HUES48 (cell line): ENCODE measurements at regions not wholly inside any gene's neighbourhood (a gene's known extent, or its start where the extent isn't known, plus 50 kb on each side); places are given as distances from the start of the nearest gene placed in this dataset.

Source experiments
- H3K27ac ChIP-seq: one replicate; pipeline ENCODE4 v1.7.0; 2013; ENCODE audit warnings: low read depth, low read length, inconsistent platforms
- H3K27me3 ChIP-seq: 2 replicates; pipeline ENCODE4 v1.6.1; 2013; ENCODE audit warnings: mild to moderate bottlenecking, low read length; ENCODE audit not compliant: control insufficient read depth, insufficient read depth
- H3K36me3 ChIP-seq: 2 replicates; pipeline ENCODE4 v1.6.1; 2013; ENCODE audit warnings: low read length; ENCODE audit not compliant: control insufficient read depth, insufficient read depth
- H3K4me1 ChIP-seq: 2 replicates; pipeline ENCODE4 v1.6.1; 2013; ENCODE audit warnings: mild to moderate bottlenecking, low read length; ENCODE audit not compliant: control insufficient read depth, insufficient read depth
- H3K4me3 ChIP-seq: 2 replicates; pipeline ENCODE4 v1.5.1; 2013; ENCODE audit warnings: mild to moderate bottlenecking, low read depth, low read length
- H3K9ac ChIP-seq: 2 replicates; pipeline ENCODE4 v1.6.1; 2013; ENCODE audit warnings: mild to moderate bottlenecking, low read depth, low read length, moderate library complexity
- H3K9me3 ChIP-seq: 2 replicates; pipeline ENCODE4 v1.6.1; 2013; ENCODE audit warnings: low read length; ENCODE audit not compliant: control insufficient read depth, insufficient read depth

GRCh38 chr12:118645219-118645618 is 268.9 kb downstream of the SUDS3 start:
- H3K4me1 ChIP-seq, result no peaks in the 10 kb centered on the region
- no peak overlapping the region for H3K27ac ChIP-seq
- H3K27me3 ChIP-seq, result no peaks in the 10 kb centered on the region; the same call in 1 of the 2 replicates
- H3K4me3 ChIP-seq, result no peak overlapping the region
- no peak overlapping the region for H3K9ac ChIP-seq
- H3K36me3 ChIP-seq, result no peaks in the 10 kb centered on the region
- H3K9me3 ChIP-seq, result no peaks in the 10 kb centered on the region

DNA sequence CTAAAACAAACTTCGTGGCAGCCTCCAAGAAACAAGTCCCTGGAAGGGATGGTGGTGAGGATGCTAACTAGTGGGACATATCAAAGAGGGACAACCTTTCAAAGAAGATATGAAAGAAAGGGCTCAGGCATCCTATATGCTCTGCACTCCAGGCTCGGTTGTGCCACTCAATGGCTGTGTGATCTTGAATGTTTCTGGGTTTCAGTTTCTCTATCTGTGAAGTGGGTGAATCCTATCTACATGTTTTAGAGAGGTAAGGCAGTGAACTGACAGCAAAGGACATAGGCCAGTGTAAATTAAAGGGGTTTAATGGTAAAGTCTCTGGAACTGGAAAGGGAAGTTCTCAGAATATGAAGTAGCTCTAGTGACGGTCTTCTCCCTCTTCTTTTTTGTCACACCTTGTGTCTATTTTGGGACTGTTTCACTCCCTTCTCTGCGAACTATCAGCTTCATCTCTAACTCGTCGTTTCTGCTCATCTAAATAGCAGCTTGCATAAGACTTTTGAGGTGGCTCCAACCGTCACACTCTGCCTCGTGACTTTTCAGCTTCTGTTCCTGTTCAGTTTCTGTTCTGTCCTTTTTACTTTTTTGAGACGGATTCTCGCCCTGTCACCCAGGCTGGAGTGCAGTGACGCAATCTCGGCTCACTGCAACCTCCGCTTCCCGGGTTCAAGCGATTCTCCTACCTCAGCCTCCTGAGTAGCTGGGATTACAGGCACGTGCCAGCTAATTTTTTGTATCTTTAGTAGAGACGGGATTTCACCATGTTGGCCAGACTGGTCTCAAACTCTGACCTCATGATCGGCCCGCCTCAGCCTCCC is 273.6 kb downstream of the SUDS3 start:
- Histone ChIP-seq H3K27me3 (no peaks in the 10 kb centered on the region; the same call in 1 of the 2 replicates), H3K4me1 (no peaks in the 10 kb centered on the region), H3K27ac (no peak overlapping the region), H3K9ac (no peak overlapping the region), H3K36me3 (no peaks in the 10 kb centered on the region), H3K9me3 (no peaks in the 10 kb centered on the region), H3K4me3 (no peak overlapping the region)

DNA sequence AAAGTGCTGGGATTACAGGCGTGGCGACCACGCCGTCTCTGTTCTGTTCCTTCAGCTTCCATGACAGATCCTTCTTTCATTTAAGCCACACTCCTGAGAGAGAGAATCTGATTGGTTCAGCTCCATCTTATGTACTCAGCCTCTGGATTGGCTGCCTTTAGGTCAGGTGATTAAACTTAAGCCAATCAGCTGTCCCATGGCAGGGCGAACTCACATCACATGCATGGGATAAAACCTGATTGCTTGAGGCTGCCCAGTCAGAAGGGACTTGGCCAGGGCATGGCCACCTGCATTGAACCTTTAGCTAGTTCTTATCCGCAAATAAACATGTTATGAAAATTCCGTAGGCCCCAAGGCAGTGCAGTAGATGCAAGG is 274.2 kb downstream of the SUDS3 start:
- Histone ChIP-seq H3K27me3 (no peaks in the 10 kb centered on the region; the same call in 1 of the 2 replicates), H3K36me3 (no peaks in the 10 kb centered on the region), H3K27ac (no peak overlapping the region), H3K9ac (no peak overlapping the region), H3K4me3 (no peak overlapping the region), H3K9me3 (no peaks in the 10 kb centered on the region), H3K4me1 (no peaks in the 10 kb centered on the region)

- no peaks in the 10 kb centered on the region for H3K9me3 ChIP-seq
- H3K9ac ChIP-seq, result no peak overlapping the region
- H3K27ac ChIP-seq, result no peak overlapping the region
- no peaks in the 10 kb centered on the region; the same call in 1 of the 2 replicates for H3K27me3 ChIP-seq
- H3K4me1 ChIP-seq, result no peaks in the 10 kb centered on the region
- no peaks in the 10 kb centered on the region for H3K36me3 ChIP-seq
- no peak overlapping the region for H3K4me3 ChIP-seq
Measured at GRCh38 chr12:118651487-118651886, 275.1 kb downstream of the SUDS3 start.

DNA sequence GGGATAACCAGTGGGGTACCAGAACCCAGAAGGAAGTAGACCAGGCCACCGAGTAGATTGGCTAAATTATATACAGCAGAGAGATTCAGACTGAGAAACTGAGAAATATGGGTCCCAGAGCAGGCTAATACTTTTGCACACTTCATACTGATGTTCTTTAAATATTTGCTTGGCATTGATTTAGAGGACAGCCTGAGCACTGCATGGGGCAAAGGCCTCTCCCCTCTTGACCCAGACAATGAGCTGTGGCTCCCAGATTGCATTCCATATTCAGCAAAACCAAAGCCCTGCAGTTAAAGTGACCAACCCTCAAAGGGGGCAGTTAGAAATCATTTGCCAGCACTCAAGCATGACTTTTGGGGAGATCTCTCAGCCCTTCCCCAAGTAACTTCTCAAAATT is 279.2 kb downstream of the SUDS3 start:
- Histone ChIP-seq H3K9me3 (no peaks in the 10 kb centered on the region), H3K36me3 (no peaks in the 10 kb centered on the region), H3K4me3 (no peak overlapping the region), H3K4me1 (no peaks in the 10 kb centered on the region), H3K27ac (no peak overlapping the region), H3K9ac (no peak overlapping the region), H3K27me3 (no peaks in the 10 kb centered on the region)

GRCh38 chr12:118680356-118680963 is 300.9 kb upstream of the SRRM4 start:
- Histone ChIP-seq H3K4me1 (peaks cover 19% of the 10 kb centered on the region), H3K27me3 (no peaks in the 10 kb centered on the region), H3K9me3 (no peaks in the 10 kb centered on the region), H3K4me3 (no peak overlapping the region), H3K9ac (no peak overlapping the region), H3K36me3 (no peaks in the 10 kb centered on the region), H3K27ac (no peak overlapping the region)

- peaks cover 19% of the 10 kb centered on the region for H3K4me1 ChIP-seq
- H3K27me3 ChIP-seq, result no peaks in the 10 kb centered on the region
- H3K27ac ChIP-seq, result no peak overlapping the region
- no peaks in the 10 kb centered on the region for H3K36me3 ChIP-seq
- no peak overlapping the region for H3K9ac ChIP-seq
- no peaks in the 10 kb centered on the region for H3K9me3 ChIP-seq
- H3K4me3 ChIP-seq, result no peak overlapping the region
Measured at GRCh38 chr12:118682656-118683055, 298.7 kb upstream of the SRRM4 start.

- no peaks in the 10 kb centered on the region for H3K9me3 ChIP-seq
- H3K4me3 ChIP-seq, result no peak overlapping the region
- H3K27ac ChIP-seq, result no peak overlapping the region
- no peaks in the 10 kb centered on the region for H3K27me3 ChIP-seq
- no peaks in the 10 kb centered on the region for H3K36me3 ChIP-seq
- no peak overlapping the region for H3K9ac ChIP-seq
- H3K4me1 ChIP-seq, result peaks cover 9% of the 10 kb centered on the region
Measured at GRCh38 chr12:118685983-118686607, 295.2 kb upstream of the SRRM4 start.

GRCh38 chr12:118689793-118690192 is 291.5 kb upstream of the SRRM4 start:
- Histone ChIP-seq H3K27me3 (no peaks in the 10 kb centered on the region), H3K36me3 (no peaks in the 10 kb centered on the region), H3K9ac (no peak overlapping the region), H3K4me3 (no peak overlapping the region), H3K27ac (no peak overlapping the region), H3K9me3 (no peaks in the 10 kb centered on the region), H3K4me1 (no peaks in the 10 kb centered on the region)

- no peaks in the 10 kb centered on the region for H3K9me3 ChIP-seq
- H3K4me1 ChIP-seq, result no peaks in the 10 kb centered on the region
- H3K27me3 ChIP-seq, result no peaks in the 10 kb centered on the region
- H3K9ac ChIP-seq, result no peak overlapping the region
- no peak overlapping the region for H3K27ac ChIP-seq
- H3K36me3 ChIP-seq, result no peaks in the 10 kb centered on the region
- no peak overlapping the region for H3K4me3 ChIP-seq
Measured at GRCh38 chr12:118690506-118690905, 290.8 kb upstream of the SRRM4 start.

DNA sequence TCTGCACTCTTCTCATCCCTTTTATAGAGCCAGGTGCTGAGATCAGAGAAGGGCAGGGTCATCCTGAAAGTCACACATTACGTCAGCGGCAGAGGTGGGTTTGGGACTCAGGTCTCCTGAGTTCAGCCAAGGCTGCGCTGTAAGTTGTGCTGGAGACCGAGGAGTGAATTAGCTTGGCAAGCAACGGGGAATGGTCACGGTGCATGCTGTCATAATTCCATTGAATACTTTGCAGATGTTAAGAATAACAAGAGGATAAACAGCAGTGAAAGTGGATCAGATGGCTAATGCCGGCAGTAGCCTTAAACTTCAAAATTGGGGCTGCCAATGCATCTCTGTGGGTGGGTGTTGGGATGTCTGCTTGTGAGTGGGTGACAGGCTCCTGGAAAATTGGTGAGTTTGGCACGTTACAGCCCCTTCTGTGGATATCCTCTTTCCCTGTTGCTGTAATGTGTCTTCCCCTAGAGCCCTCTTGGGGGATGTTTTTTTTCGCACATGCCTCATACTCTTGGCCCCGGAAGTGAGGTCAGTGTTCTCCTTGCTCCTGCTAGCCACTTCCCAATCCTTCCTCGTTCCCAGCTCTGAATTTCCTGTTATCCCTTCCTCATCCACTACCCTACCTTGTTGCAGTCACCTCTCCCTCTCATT is 287.1 kb upstream of the SRRM4 start:
- no peak overlapping the region for H3K9ac ChIP-seq
- no peaks in the 10 kb centered on the region for H3K9me3 ChIP-seq
- H3K27me3 ChIP-seq, result no peaks in the 10 kb centered on the region
- no peak overlapping the region for H3K27ac ChIP-seq
- H3K36me3 ChIP-seq, result no peaks in the 10 kb centered on the region
- no peaks in the 10 kb centered on the region for H3K4me1 ChIP-seq
- H3K4me3 ChIP-seq, result no peak overlapping the region
